Inflammatory macrophage (primary cell): ENCODE measurements at regions not wholly inside any gene's neighbourhood (a gene's known extent, or its start where the extent isn't known, plus 50 kb on each side); places are given as distances from the start of the nearest gene placed in this dataset.

Experiments
- DNase-seq, 2 donors: peaks; one replicate each; pipeline ENCODE4 v3.0.0-alpha.2; 2020 to 2022

DNA sequence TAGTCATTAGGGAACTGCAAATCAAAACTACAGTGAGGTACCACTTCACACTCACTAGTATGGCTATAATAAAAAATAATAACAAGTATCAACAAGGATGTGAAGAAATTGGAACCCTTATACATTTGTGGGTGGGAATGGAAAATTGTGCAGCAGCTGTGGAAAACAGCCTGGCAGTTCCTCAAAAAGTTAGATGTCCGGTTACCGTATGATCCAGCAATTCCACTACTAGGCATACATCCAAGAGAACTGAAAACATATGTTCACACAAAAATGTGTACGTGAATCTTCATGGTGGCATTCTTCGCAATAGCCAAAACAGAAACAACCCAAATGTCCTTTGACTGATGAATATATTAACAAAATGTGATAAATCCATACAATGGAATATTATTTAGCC lies 187.9 kb upstream of the LYSMD4 start:
- no peak for DNase-seq

DNA sequence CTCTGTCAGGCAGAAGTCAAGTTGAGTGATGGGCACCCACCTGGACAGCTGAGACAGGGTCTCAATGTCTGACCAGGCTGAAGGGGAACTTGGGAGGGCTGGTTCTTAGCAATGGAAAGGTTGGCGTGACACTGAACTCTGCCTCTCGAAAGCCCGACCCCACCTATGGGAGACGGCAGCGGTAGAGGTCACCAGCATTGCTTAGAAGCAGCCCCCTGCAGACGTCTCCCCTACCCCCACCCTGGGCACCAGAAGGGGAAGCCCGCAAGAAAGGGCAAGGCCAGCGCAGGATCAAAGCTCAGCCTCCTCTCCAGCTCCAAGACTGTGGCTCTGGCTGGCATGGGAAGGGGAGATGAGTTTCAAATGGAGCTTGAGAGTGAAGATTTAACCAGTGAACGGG lies 184.8 kb upstream of the LYSMD4 start:
- no peak for DNase-seq

DNA sequence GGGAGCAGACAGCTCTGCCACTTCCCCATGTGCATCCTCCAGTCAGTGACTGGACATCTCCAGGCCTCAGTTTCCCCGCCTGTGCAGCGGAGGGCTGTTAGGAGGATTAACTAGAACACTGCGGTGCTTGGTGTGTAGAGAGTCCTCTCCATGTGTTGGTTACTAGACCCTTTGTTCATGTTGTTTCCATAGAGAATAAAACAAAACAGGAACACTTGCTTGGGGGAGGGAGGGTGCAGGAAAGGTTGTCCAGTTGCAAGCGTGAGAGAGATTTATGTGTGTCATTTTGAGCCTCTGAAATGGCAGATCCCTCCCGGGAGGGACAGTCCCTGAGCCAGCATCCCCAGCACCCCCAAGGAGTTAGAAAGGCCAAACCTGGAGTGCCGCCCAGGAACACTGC lies 184.0 kb upstream of the LYSMD4 start:
- DNase-seq, result peak; percentile 33 to 34

DNA sequence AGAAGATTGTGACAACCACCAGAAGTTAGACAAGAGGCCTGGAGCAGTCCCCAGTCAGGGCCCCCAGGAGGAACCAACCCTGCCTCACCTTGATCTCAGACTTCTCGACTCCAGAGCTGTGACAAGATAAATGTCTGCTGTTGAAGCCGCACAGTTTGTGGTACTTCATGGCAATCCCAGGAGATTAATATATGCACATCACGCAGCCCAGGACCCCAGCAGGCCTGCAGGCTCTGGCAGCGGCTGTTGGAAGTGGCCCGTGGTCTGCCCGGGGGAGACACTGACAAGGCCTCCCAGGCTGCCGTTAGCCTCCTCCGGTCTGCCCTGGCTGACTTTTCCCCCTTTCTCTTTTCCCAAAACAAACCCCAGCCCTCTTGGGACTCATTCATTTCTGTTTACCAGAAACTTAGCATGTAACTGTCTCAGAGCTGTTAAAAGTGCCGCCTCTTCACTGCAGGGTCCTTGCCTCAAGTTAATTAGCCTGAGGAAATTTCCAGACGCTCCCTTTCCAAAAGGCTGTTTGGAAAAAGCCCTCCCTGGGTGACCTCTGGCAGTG lies 183.5 kb upstream of the LYSMD4 start:
- DNase-seq, result no peak

DNA sequence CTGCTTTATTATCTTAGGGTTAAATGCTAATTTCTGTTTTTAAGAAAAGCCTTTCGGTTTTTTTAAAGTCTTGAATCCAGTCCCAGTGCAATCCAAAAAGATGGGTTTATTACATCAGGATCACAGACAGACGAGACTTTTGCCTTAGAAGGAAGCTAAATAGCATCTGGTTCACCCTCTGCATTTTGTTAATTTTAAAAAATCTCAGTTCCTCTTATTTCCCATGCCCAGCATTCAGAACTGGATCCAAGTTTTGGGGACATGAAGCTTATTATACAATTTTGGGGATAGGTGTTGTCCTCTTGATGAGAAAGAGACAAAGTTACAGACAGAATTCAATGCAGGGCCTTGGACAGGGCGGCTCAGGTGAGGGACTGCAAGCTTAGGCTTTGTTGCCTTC lies 181.5 kb upstream of the LYSMD4 start:
- peak; percentile 36 to 37 for DNase-seq

DNA sequence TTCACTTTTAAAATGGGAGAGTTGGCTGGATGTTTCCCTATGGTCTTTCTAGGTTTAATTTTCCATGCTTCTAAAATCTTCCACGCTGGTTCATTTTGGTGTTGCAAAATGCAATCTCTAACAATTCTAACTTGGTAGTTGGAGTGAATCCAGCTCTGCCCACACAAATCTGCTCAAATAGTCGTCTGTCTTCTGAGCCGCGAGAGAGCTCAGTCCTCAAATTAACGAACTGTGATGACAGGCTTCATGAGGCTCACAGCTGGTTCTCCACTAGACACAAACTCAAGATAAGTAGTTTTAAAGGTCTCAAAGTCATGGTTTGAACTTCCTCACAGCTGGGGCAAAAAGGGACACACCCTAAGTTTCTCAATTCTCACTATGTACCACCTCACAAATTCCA lies 178.6 kb upstream of the LYSMD4 start:
- DNase-seq, result peak; percentile 76

DNA sequence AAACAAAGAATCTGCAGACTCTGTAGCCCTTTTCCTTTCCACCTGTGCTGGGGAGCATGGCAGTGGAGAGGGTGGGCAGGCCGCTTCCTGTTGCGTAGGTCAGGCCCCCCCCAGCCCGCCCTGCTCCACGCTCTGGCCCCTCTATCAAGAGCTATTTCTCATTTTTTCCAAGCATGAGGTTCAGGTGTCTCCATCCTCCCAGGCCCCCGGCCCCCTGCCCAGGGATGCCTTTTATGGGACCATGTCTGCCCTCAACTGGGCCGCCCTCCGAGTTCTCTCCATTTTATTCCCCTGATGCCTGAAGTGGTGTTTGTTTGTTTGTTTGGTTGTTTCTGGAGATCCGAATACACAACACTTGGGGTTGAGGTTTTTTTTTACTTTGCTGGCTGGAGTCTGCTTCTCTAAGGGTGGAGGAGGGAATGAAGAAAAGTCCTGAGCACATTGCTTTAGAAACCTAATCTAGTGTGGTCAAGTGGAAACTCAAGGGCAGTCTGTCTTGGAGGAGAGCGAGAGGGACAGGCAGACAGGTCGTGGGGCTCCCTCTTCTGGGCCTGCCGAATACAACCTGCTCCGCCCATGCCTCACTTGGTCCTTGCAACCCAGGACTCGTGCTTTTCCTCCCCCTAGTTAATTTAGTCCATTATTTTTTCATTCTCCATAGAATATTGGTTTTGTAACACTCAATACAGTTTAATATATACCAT lies 176.5 kb upstream of the LYSMD4 start:
- no peak for DNase-seq

DNA sequence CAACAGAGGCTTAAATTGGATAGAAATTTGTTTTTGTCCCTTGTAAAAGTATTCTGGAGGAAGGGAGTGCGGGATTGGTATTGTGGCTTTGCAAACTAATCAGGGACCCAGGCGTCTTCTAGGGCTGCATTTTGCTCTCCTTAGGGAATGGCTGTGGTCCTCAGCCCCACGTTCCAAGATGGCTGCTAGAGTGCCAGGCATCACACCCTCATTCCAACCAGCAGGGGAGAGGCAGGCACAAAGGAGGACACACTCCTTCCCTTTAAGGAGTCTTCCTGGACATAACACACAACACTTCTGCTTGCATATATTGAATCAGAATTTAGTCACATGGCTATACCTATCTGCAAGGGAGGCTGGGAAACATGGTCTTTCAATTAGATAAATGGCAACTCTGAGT lies 174.5 kb upstream of the LYSMD4 start:
- DNase-seq, result no peak

DNA sequence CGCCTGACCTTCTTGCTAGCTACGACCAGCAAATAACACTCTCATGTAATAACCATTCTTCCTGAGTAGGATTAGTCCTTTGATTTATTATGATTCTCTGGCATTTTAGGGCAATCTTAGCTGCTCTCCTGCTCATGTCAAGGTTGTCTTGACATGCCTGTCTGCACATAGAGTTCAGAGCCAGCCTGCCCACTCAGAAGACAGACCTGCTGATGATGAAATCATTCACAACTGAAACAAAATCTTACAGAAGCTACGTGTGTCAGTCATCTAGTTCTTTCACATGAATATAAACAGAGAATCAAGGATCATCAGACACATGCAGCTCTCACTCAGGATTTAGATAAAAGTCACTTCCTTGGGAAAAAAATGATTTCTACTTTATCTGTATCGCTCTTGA lies 173.6 kb upstream of the LYSMD4 start:
- DNase-seq, result no peak

DNA sequence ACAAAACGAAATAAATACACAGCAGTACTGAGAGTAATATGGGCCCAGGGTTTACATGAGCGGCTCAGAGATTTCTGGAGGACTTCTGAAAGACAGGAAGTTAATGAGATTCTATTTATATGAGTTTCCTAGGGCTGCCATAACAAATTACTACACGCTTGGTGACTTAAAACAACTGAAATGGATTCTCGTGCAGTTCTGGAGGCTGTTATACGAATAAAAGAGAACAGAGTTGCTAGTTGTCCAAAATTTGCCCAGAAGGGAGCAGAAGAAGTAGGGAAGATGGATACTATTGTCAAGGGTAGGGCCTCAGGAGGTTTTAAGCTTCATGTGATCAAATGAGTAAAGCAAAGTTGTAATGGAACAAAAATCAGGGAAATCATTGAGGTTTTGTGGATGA lies 173.1 kb upstream of the LYSMD4 start:
- no peak for DNase-seq

DNA sequence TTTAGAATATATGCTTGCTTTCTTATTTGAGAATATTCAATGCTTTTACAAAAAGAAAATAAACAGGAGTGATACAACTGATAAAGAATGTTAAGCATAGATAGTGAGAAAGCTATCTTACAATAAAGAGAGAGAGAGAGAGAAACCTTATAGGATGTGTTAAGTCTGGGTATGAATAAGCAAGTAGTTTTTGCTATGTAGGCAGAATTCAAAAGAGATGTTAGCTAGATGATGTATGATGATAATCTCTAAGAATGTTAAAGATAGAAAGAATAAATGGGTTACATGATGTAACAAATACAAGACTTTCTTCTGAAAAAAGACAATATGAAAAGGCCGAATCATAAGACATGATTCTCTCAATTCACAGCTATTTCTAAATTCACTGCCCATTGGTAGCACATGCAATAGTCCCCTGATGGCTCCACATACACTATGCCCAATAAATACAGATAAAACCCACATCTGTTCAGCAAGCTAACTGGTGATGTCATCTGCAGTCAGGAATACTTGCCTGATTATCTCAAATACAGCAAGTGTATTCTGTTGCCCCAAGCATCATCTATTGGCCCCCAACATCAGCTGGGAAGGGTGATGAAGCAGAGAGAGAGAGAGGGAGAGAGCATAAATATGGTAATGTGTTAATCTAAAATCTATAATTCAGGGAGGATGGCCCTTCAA lies 169.2 kb upstream of the LYSMD4 start:
- DNase-seq, result no peak

DNA sequence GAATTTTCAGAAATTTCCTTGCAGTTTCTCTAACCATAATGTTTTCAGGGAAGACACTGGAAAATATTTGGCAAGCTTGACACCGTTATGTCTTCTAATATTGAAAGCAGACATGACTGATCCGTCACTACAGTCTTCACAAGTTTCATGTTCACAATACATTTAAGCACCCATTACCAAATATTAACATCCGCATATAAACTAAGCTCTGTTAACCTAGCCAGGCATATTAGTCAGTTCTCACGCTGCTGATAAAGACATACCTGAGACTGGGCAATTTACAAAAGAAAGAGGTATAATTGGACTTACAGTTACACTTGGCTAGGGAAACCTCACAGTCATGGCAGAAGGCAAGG lies 162.7 kb upstream of the LYSMD4 start:
- no peak for DNase-seq

DNA sequence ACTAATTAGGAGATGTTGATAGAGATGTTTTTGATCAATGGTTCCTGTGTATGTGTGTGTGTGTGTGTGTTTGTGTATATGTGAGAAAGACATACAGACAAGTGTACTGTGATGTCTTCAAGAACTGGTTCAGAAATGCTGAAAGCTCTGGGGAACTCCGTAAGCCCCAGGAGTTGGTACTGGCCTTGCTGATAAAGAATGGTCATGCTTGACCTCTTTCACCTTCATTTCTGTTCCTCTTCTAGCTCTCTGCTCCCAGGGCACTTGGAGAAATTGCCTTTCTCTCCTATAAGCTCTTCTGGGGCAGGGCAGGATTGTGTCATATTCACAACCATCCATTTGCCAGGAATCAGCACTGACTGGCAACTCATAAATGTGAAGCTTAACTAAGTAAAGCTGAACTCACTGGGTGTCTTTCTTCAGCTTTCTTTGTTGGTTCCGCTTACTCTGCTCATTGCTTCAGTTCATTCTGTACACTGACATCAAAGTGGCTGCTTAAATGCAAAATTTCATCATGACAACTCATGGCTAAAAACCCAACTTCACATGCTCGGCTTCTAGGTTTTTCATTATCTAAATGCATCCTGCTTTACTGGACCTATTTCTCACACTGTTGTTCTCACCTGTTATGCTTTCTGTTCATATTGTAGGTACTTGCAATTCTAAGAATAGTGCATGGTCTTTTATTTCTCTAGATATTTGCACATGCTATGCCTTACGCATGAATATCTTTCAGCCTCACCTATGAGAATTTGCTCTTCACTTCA lies 162.1 kb upstream of the LYSMD4 start:
- no peak for DNase-seq

DNA sequence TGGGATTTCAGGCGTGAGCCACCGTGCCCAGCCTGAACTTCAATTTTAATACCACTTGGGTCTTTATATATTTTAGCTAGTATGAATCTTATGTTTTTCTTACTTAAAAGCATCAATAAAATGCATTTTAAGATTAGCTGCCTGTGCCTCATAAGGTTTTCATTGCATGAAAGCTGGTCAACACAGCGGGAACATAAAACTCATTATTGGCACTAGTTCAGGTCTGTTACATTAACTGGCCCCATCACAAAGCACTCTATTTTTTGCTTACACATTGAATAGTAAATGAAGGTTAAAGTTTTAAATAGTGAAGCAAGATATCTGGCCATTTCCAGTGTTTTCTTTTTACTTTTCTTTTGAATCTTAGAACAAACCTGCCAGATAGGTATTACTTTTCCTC lies 145.6 kb upstream of the LYSMD4 start:
- DNase-seq, result no peak

DNA sequence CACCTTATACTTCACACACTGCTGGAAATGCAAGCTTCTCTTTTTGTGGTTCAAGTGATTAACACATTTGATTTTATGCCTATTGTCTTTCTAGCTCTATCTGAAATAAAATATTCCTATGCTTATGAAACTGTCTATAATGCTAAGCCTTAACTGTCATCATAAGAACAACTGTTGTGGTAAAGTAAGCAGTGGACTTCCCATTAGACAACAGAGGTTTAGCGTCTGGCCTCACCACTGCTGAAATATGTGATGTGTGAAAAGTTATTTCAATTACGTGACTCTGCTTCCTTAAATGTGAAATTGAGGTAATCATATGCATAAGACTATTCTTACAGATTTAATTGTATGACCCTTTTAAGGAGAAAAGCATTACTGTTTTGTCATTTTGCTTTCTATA lies 140.2 kb upstream of the LYSMD4 start:
- DNase-seq, result no peak

DNA sequence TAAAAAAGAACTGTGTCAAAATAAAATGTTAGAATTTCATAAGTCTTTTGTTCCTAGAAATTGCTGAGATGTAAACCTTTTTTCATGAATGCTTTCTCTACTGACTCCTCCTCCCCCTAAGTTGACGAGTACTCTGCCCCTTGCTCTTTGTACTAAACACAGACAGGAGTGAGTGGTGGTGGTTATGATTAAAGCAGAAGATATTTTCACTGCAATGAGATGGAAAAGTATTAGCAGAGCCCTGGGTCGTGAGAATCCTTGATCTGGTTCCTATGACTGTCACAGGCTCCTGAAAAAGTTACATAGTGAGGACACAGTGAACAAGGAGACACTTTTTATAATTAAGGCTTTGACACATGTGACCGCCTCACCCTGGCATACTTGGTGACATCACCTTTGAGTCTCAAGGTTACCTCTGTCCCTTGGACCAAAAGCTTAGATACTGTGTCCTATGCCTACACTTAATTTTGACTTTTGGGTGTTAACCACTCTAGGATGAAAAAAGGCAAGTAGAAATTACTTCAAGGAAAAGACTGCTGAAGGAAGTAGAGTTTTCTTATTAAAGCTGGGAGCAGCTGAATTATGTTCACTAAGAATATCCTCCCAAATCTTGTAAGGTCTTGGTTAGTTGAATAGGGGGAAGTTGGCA lies 130.4 kb upstream of the LYSMD4 start:
- DNase-seq, result no peak

DNA sequence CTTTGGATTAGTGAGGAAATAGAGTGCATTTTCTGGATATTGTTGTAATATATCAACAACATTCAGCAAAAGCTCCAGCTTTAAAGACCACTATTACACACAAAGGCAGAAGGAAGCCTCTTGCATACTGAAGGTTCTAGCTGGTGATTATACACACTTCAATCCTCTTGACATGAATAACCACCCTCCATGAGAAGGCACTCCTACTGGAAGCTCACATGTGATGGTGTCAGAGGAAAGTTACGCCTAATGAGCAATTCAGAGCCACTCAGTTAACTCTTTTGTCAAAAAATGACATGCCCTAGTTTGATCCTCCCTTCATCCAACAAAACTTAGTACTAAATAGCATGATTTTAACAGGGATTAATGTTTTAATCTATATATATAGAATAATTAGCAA lies 124.6 kb upstream of the LYSMD4 start:
- DNase-seq, result no peak

DNA sequence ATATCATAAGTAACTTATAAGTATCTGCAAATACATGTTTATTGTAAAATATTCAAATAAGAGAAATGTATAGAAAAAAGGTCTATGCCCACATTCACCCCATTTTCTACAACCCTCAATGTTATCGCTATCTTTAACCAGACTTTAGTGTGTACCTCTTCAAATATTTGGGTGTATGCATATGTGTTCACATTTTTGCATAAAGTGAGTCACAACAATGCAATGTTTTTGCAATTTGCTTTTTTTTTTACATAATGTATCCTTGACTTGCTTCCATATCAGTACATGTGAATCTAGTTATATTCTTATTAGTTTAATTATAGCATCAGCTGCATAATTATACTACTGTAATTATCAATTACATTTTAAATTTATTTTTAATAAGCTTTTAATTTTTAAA lies 117.3 kb upstream of the LYSMD4 start:
- no peak for DNase-seq

DNA sequence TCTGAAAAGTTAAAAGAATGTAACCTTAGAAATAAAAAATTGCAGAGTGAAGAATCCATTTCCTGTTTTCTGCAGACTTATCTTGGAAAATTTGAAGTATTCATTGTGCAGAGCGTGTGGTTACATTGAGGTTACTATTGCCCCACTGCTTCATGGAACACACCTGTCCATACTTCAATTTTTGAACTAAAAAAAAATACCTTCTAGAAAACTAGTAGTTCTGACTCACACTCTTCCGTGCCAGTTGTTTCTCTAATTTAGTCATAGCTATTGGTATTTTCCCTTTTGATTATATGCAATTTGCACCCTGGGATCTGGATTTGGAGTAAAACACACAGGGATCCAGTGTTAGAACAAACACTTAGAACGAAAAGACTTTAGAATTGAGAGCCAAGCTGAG lies 111.8 kb upstream of the LYSMD4 start:
- DNase-seq, result no peak

DNA sequence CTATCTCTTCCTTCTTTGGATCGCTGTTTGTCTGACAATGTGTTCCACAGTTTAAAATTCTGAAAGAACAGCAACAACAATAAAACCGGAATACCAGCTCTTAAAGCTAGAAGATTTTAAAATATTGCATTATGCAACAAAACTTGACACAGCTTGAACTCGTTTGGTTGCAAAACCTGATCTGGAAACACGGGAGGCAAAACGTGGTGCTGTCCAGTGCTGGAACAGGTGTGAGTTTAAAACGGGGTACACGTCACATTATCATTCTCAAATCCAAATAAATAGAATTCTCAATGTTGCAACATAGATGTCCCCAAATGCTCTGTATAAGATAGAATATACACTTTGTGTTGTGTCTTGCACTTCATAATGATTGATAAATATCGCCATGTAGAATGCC lies 110.9 kb upstream of the LYSMD4 start:
- DNase-seq, result no peak

DNA sequence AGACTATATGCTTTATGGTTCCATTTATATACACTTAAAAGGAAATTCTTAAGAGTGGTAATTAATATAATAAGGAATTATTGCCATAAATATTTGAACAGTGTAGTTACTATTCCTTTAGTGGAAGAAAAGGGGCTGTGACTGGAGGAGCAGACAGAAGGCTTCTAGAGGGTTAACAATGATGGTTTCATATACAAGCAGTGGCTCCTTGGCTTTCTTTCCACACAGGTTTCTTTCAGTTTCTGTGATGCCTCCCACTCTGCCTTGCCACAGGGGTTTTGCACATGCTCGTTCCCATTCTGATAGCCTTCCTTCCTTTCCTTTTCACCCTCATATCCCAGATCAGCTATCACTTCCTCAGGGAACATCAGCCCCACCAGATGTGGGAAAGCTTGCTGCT lies 108.8 kb upstream of the LYSMD4 start:
- no peak for DNase-seq

DNA sequence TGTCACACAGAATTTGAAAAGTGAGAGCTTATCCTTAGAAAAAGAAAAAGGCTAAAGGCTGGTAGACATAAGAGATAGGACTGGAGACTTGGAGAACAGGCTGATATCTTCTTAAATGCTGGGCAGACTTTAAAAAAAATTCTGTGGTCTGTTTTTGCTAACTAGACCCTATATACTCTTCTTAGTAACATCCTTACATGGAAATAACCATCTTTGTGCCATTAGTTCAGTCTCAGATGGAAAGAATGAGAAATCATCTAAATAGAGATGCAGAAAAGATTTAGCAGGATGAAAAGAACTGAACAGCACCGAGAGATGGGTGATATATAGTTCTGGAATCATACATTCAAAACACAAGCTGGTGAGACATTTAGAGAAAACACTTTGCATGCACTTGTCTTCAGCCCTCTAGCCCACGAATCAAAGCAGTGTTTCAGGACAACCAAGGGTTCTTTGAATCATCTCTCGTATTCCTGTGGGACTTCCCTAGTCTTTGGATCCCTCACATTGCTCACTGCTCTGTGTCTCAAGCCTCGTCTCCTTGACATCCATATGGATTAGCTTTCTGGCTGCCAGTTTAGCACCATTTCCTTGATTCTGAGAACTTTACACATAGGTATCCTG lies 93.0 kb upstream of the LYSMD4 start:
- DNase-seq, result no peak

DNA sequence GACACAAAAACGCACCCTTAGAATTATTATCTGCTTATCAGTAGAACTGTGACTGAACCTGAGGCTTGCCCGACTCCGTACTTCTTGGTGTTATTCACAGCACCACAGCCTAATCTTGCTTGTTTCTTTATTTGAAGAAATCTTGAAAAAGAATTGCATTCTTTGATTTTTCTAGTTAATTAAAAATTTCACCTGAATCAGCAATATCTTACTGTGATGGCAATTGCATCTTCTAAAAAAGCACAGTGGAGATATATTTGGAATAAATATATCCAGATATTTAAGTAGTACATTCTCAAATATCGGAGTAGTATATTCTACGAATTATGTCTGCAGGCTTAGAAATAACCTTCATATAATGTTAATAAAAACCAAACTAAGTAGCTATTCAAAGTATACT lies 90.1 kb upstream of the LYSMD4 start:
- DNase-seq, result no peak
